OCI-LY7 (cell line): ENCODE measurements at regions not wholly inside any gene's neighbourhood (a gene's known extent, or its start where the extent isn't known, plus 50 kb on each side); places are given as distances from the start of the nearest gene placed in this dataset.

Source experiments
- BruUV-seq: library from RNA; stranded (reverse); fragments of 400-500 nt; replicated peaks from 2 replicates; lab custom pipeline; 2021; lab: Mats Ljungman, UMichigan
- CTCF ChIA-PET: fragments of 300-600 bp; sonication (Branson Sonifier 250); formaldehyde crosslinking; loops from one replicate; lab custom pipeline; 2022; ENCODE audit warnings: antibody characterized with exemption; ENCODE audit not compliant: unreplicated experiment; lab: Charles Lee
- POLR2A ChIA-PET: fragments of 300-600 bp; sonication (Branson Sonifier 250); formaldehyde crosslinking; loops from one replicate; lab custom pipeline; 2022; ENCODE audit warnings: antibody characterized with exemption; lab: Charles Lee
- DNase-seq: peaks from one replicate; pipeline ENCODE4 v3.0.0-alpha.2; 2015; ENCODE audit warnings: low spot score
- H2AFZ ChIP-seq: fragments of 200-600 bp; sonication (generic), shearing (Covaris generic); 2 replicates; pipeline ENCODE4 v1.6.1; 2014; ENCODE audit warnings: mild to moderate bottlenecking, antibody characterized with exemption, low read length, moderate library complexity
- H3K27ac ChIP-seq: fragments of 200-600 bp; sonication (generic); 2 replicates; pipeline ENCODE4 v1.5.1; 2014; ENCODE audit warnings: mixed run types, low read depth, mild to moderate bottlenecking, moderate library complexity, low read length, inconsistent platforms; ENCODE audit not compliant: poor library complexity, severe bottlenecking
- H3K36me3 ChIP-seq: fragments of 200-600 bp; sonication (generic); 2 replicates; pipeline ENCODE4 v1.6.1; 2014; ENCODE audit warnings: mild to moderate bottlenecking, antibody characterized with exemption, low read length, moderate library complexity, mixed read lengths; ENCODE audit not compliant: insufficient read depth
- H3K4me1 ChIP-seq: fragments of 200-600 bp; sonication (generic); 2 replicates; pipeline ENCODE4 v1.5.1; 2014; ENCODE audit warnings: mild to moderate bottlenecking, low read length; ENCODE audit not compliant: insufficient read depth, poor library complexity, severe bottlenecking
- H3K4me2 ChIP-seq: fragments of 200-600 bp; sonication (generic); 2 replicates; pipeline ENCODE4 v1.6.1; 2014; ENCODE audit warnings: mild to moderate bottlenecking, low read length
- H3K4me3 ChIP-seq: fragments of 200-600 bp; sonication (generic); 2 replicates; pipeline ENCODE4 v1.5.1; 2014; ENCODE audit warnings: mild to moderate bottlenecking, low read depth, low read length; ENCODE audit not compliant: poor library complexity, severe bottlenecking
- H3K79me2 ChIP-seq: fragments of 200-600 bp; sonication (generic); 2 replicates; pipeline ENCODE4 v1.6.1; 2016; ENCODE audit warnings: low read depth, mild to moderate bottlenecking, low read length, moderate library complexity, mixed read lengths; ENCODE audit not compliant: insufficient read depth
- H3K9me2 ChIP-seq: fragments of 200-600 bp; sonication (generic); 2 replicates; pipeline ENCODE4 v1.6.1; 2016; ENCODE audit warnings: mild to moderate bottlenecking, low read length, mixed read lengths; ENCODE audit not compliant: insufficient read depth
- H3K9me3 ChIP-seq: fragments of 200-600 bp; sonication (generic); 2 replicates; pipeline ENCODE4 v1.6.1; 2014; ENCODE audit warnings: mild to moderate bottlenecking, mixed run types, low read length, mixed read lengths
- H4K20me1 ChIP-seq: fragments of 200-600 bp; sonication (generic); 2 replicates; pipeline ENCODE4 v1.6.1; 2014; ENCODE audit warnings: mild to moderate bottlenecking, antibody characterized with exemption, low read length, moderate library complexity, mixed read lengths; ENCODE audit not compliant: insufficient read depth
- CTCF ChIP-seq: fragments of 200-600 bp; sonication (generic); conservative IDR thresholded peaks from 2 replicates; pipeline ENCODE4 v1.5.1; 2014; ENCODE audit warnings: mild to moderate bottlenecking, antibody characterized with exemption, low read length, moderate library complexity, mixed read lengths
- EZH2phosphoT487 ChIP-seq: fragments of 200-600 bp; sonication (generic); IDR thresholded peaks from 2 replicates; pipeline ENCODE4 v1.6.1; 2018; ENCODE audit warnings: low read depth, borderline replicate concordance, mild to moderate bottlenecking, mixed run types, antibody characterized with exemption, low read length, moderate library complexity, mixed read lengths
- intact Hi-C: fragments of 100-400 bp; cut with micrococcal nuclease; formaldehyde crosslinking; loops from one replicate; pipeline ENCODE4 v1.10.0; 2022; ENCODE audit not compliant: unreplicated experiment

GRCh38 chr14:62347562-62348011 is 585.4 kb downstream of the SNAPC1 start:
- CTCF ChIA-PET, result no interaction called here
- Histone ChIP-seq H3K4me1 (no peaks in the 10 kb centered on the region), H3K4me2 (no peak overlapping the region), H3K27ac (no peak overlapping the region), H3K9me2 (no peaks in the 10 kb centered on the region), H4K20me1 (no peaks in the 10 kb centered on the region), H2AFZ (no peak overlapping the region), H3K4me3 (no peak overlapping the region), H3K9me3 (peaks cover 4% of the 10 kb centered on the region; the same call in 1 of the 2 replicates), H3K36me3 (no peaks in the 10 kb centered on the region), H3K79me2 (no peaks in the 10 kb centered on the region)
- no peak for DNase-seq
- no TSS peak for BruUV-seq
- intact Hi-C loops, result no loop called here
- POLR2A ChIA-PET, result interaction anchor here (0.6 kb wide), 1 partner anchor 306 kb away, joined by 3 read pairs; no protein-coding TSS in a partner anchor
- TF ChIP-seq CTCF, result no peak
- TF ChIP-seq EZH2phosphoT487, result no peak

- TF ChIP-seq CTCF (no peak), EZH2phosphoT487 (no peak)
- H3K4me2 ChIP-seq, result no peak overlapping the region
- no peaks in the 10 kb centered on the region for H3K36me3 ChIP-seq
- no peak overlapping the region for H3K4me3 ChIP-seq
- no TSS peak for BruUV-seq
- no peak overlapping the region for H3K27ac ChIP-seq
- no peak overlapping the region for H2AFZ ChIP-seq
- H3K4me1 ChIP-seq, result no peaks in the 10 kb centered on the region
- POLR2A ChIA-PET, result interaction anchor here (1.2 kb wide), 1 partner anchor 19 kb away, joined by 4 read pairs; no protein-coding TSS in a partner anchor
- H3K9me3 ChIP-seq, result peaks cover 12% of the 10 kb centered on the region
- H3K9me2 ChIP-seq, result no peaks in the 10 kb centered on the region
- CTCF ChIA-PET, result no interaction called here
- no peak for DNase-seq
- intact Hi-C loops, result no loop called here
- no peaks in the 10 kb centered on the region for H3K79me2 ChIP-seq
- no peaks in the 10 kb centered on the region for H4K20me1 ChIP-seq
These were observed 595.1 kb downstream of the SNAPC1 start for GRCh38 chr14:62357362-62357761.

DNA sequence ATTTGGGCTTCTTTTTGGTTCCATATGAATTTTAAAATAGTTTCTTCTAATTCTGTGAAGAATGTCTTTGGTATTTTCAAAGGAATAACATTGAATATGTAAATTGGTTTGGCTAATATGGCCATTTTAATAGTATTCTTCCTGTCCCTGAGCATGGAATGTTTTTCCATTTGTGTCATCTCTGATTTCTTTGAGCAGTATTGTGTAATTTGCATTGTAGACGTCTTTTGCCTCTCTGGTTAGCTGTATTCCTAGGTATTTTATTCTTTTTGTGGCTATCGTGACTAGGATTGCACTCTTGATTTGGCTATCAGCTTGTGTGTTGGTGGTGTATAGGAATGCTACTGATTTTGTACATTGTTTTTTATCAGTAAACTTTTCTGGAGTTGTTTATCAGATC is 601.9 kb downstream of the SNAPC1 start:
- no peak overlapping the region for H3K4me3 ChIP-seq
- no peaks in the 10 kb centered on the region for H4K20me1 ChIP-seq
- no peak for DNase-seq
- no TSS peak for BruUV-seq
- H3K27ac ChIP-seq, result no peak overlapping the region
- no peaks in the 10 kb centered on the region for H3K36me3 ChIP-seq
- no peaks in the 10 kb centered on the region for H3K9me3 ChIP-seq
- no peak overlapping the region for H3K4me2 ChIP-seq
- intact Hi-C loops, result no loop called here
- CTCF ChIA-PET, result no interaction called here
- no peaks in the 10 kb centered on the region for H3K79me2 ChIP-seq
- H3K9me2 ChIP-seq, result no peaks in the 10 kb centered on the region
- no peak for TF ChIP-seq CTCF
- TF ChIP-seq EZH2phosphoT487, result no peak
- POLR2A ChIA-PET, result no interaction called here
- no peak overlapping the region for H2AFZ ChIP-seq
- no peaks in the 10 kb centered on the region for H3K4me1 ChIP-seq
